ENCODE measurements at regions not wholly inside any gene's neighbourhood (a gene's known extent, or its start where the extent isn't known, plus 50 kb on each side); places are given as distances from the start of the nearest gene placed in this dataset.

DNA sequence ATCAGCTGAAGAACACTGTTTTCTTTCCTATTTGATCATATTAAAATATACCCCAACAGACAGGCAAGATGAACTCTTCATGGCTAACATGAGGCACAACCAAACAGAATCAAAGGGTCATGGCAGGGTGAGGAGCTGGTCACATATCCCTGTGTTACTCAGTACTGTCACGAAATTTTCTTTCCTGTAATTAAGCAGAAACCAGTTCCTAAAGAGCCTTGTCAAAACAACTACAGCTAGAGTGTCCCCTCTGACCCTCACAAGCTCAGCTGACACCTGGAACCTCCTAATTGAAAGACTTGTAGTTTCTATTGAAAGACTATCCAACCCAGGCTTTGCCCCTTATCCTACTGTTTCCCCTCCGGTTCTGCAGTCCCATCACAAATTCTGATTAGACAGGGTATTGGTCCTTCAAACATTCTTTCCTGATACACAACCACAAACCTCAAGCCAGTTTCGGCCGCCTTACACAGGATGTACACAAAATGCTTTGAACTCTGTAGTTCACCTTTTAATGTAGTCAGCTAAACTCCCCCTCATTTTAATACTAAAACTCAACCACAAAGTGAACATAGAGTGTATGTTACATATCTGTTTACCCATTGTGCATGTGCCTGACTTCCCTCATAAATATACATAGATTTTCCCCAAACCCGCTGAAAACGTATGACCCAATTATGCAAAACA lies 651.9 kb downstream of the MRPL39 start:
- Histone ChIP-seq H3K4me3 (ENCODE audit: low read length, poor library complexity, severe bottlenecking) (no peak overlapping the region), H3K27me3 (ENCODE audit: insufficient read depth, low read length, poor library complexity, severe bottlenecking) (no peaks in the 10 kb centered on the region), H3K36me3 (ENCODE audit: insufficient read depth, low read length) (no peaks in the 10 kb centered on the region), H3F3A (ENCODE audit: low read depth) (no peaks in the 10 kb centered on the region), H3K9me2 (replicated peaks; ENCODE audit: low read depth, low read length) (no peaks in the 10 kb centered on the region), H2AFZ (ENCODE audit: low read length) (no peak overlapping the region), H4K20me1 (ENCODE audit: insufficient read depth, low read length, poor library complexity, severe bottlenecking) (no peaks in the 10 kb centered on the region), H3K9me3 (ENCODE audit: insufficient read depth, low read depth, low read length) (no peaks in the 10 kb centered on the region; the same call in 1 of the 2 replicates), H3K4me1 (ENCODE audit: insufficient read depth, low read length, poor library complexity, severe bottlenecking) (no peaks in the 10 kb centered on the region), H3K4me2 (ENCODE audit: low read depth, low read length, poor library complexity, severe bottlenecking) (no peak overlapping the region), H3K9ac (ENCODE audit: low read depth, low read length, poor library complexity, severe bottlenecking) (no peak overlapping the region), H3K79me2 (ENCODE audit: insufficient read depth, low read length) (no peaks in the 10 kb centered on the region)
- TF ChIP-seq, protein P1, sequence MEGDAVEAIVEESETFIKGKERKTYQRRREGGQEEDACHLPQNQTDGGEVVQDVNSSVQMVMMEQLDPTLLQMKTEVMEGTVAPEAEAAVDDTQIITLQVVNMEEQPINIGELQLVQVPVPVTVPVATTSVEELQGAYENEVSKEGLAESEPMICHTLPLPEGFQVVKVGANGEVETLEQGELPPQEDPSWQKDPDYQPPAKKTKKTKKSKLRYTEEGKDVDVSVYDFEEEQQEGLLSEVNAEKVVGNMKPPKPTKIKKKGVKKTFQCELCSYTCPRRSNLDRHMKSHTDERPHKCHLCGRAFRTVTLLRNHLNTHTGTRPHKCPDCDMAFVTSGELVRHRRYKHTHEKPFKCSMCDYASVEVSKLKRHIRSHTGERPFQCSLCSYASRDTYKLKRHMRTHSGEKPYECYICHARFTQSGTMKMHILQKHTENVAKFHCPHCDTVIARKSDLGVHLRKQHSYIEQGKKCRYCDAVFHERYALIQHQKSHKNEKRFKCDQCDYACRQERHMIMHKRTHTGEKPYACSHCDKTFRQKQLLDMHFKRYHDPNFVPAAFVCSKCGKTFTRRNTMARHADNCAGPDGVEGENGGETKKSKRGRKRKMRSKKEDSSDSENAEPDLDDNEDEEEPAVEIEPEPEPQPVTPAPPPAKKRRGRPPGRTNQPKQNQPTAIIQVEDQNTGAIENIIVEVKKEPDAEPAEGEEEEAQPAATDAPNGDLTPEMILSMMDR (conservative IDR thresholded peaks at IDR 0.05; ENCODE audit: low read length): no peak
- no peak for TF ChIP-seq EZH2phosphoT487 (IDR thresholded peaks at IDR 0.05; ENCODE audit: borderline replicate concordance)

DNA sequence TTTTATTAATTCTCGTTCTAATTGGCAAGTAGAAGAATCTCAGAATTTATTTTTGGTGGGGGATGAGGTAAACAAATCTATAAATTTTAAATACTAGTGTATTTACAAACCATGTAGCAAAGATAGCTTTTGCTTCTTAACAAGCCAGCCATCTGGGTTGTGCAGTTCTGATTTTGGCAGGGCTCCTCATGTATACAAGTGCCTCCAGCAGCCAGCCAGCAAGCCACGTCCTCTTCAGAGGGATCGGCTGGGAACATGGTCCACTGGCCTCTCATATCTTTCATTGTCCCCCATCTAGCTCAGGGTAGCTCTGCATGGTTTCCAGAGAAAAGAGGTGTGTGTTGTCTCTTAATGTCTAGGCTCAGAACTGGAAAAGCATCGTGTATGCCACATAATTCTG lies 659.1 kb downstream of the MRPL39 start:
- H4K20me1 ChIP-seq (ENCODE audit: insufficient read depth, low read length, poor library complexity, severe bottlenecking): no peaks in the 10 kb centered on the region
- no peaks in the 10 kb centered on the region for H3K36me3 ChIP-seq (ENCODE audit: insufficient read depth, low read length)
- H3K27me3 ChIP-seq (ENCODE audit: insufficient read depth, low read length, poor library complexity, severe bottlenecking): no peaks in the 10 kb centered on the region
- no peaks in the 10 kb centered on the region for H3K4me1 ChIP-seq (ENCODE audit: insufficient read depth, low read length, poor library complexity, severe bottlenecking)
- no peaks in the 10 kb centered on the region for H3F3A ChIP-seq (ENCODE audit: low read depth)
- H2AFZ ChIP-seq (ENCODE audit: low read length): no peak overlapping the region
- H3K4me3 ChIP-seq (ENCODE audit: low read length, poor library complexity, severe bottlenecking): no peak overlapping the region
- H3K9ac ChIP-seq (ENCODE audit: low read depth, low read length, poor library complexity, severe bottlenecking): no peak overlapping the region
- no peaks in the 10 kb centered on the region for H3K9me3 ChIP-seq (ENCODE audit: insufficient read depth, low read depth, low read length)
- no peak for TF ChIP-seq EZH2phosphoT487 (IDR thresholded peaks at IDR 0.05; ENCODE audit: borderline replicate concordance)
- TF ChIP-seq, protein P1 (conservative IDR thresholded peaks at IDR 0.05; ENCODE audit: low read length): no peak
- no peaks in the 10 kb centered on the region for H3K79me2 ChIP-seq (ENCODE audit: insufficient read depth, low read length)
- H3K4me2 ChIP-seq (ENCODE audit: low read depth, low read length, poor library complexity, severe bottlenecking): no peak overlapping the region
- no peaks in the 10 kb centered on the region for H3K9me2 ChIP-seq (replicated peaks; ENCODE audit: low read depth, low read length)

DNA sequence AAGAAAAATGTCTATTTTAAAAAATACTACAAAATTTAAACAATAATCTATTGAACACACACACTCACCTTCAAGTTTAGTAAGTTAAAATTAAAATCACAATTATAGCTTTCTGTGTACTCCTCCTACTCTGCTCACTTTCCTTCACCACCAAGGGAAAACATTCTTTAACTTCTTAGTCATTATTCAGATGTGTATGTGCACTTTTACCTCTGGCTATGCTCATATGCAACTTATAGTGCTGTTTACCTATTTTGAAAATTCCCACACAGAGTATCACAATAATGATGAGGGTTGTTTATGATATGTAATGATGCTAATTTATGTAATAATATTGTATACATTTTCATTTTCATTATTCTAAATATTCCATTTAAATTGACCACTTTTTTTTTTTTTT lies 661.4 kb downstream of the MRPL39 start:
- H3K36me3 ChIP-seq (ENCODE audit: insufficient read depth, low read length): no peaks in the 10 kb centered on the region
- no peak overlapping the region for H2AFZ ChIP-seq (ENCODE audit: low read length)
- no peaks in the 10 kb centered on the region for H3K4me1 ChIP-seq (ENCODE audit: insufficient read depth, low read length, poor library complexity, severe bottlenecking)
- H3K9me3 ChIP-seq (ENCODE audit: insufficient read depth, low read depth, low read length): no peaks in the 10 kb centered on the region
- H3K9ac ChIP-seq (ENCODE audit: low read depth, low read length, poor library complexity, severe bottlenecking): no peak overlapping the region
- no peak overlapping the region for H3K4me3 ChIP-seq (ENCODE audit: low read length, poor library complexity, severe bottlenecking)
- H3K79me2 ChIP-seq (ENCODE audit: insufficient read depth, low read length): no peaks in the 10 kb centered on the region
- H4K20me1 ChIP-seq (ENCODE audit: insufficient read depth, low read length, poor library complexity, severe bottlenecking): no peaks in the 10 kb centered on the region
- no peak overlapping the region for H3K4me2 ChIP-seq (ENCODE audit: low read depth, low read length, poor library complexity, severe bottlenecking)
- TF ChIP-seq, protein P1 (conservative IDR thresholded peaks at IDR 0.05; ENCODE audit: low read length): no peak
- TF ChIP-seq EZH2phosphoT487 (IDR thresholded peaks at IDR 0.05; ENCODE audit: borderline replicate concordance): no peak
- H3F3A ChIP-seq (ENCODE audit: low read depth): no peaks in the 10 kb centered on the region
- H3K9me2 ChIP-seq (replicated peaks; ENCODE audit: low read depth, low read length): no peaks in the 10 kb centered on the region
- H3K27me3 ChIP-seq (ENCODE audit: insufficient read depth, low read length, poor library complexity, severe bottlenecking): no peaks in the 10 kb centered on the region

Data from Loucy (cell line).